MM.1S (cell line): ENCODE measurements at regions not wholly inside any gene's neighbourhood (a gene's known extent, or its start where the extent isn't known, plus 50 kb on each side); places are given as distances from the start of the nearest gene placed in this dataset.
"Not testable (repeated sequence)": the region's sequence is repeated elsewhere in the genome, so short reads cannot be mapped to it uniquely, and the experiment has no call there.

ENCODE experiments used
- DNase-seq: peaks from one replicate; pipeline ENCODE4 v3.0.0-alpha.2; 2015
- H2AFZ ChIP-seq: fragments of 300-600 bp; sonication (generic); 2 replicates; pipeline ENCODE4 v1.6.0; 2016; ENCODE audit warnings: antibody characterized with exemption, low read length
- H3F3A ChIP-seq: fragments of 300-600 bp; sonication (generic); 2 replicates; pipeline ENCODE4 v1.6.1; 2016; ENCODE audit warnings: mild to moderate bottlenecking, antibody characterized with exemption, low read length, moderate library complexity, mixed read lengths; ENCODE audit not compliant: insufficient read depth
- H3K27ac ChIP-seq: fragments of 300-600 bp; sonication (generic); 2 replicates; pipeline ENCODE4 v1.5.1; 2016; ENCODE audit warnings: mild to moderate bottlenecking, low read length
- H3K27me3 ChIP-seq: fragments of 300-600 bp; sonication (generic); replicated peaks from 2 replicates; pipeline ENCODE4 v1.6.0; 2016; ENCODE audit warnings: low read length; ENCODE audit not compliant: insufficient read depth
- H3K36me3 ChIP-seq: fragments of 300-600 bp; sonication (generic); replicated peaks from 2 replicates; pipeline ENCODE4 v1.6.1; 2016; ENCODE audit warnings: mild to moderate bottlenecking, low read length, mixed read lengths; ENCODE audit not compliant: insufficient read depth
- H3K4me1 ChIP-seq: fragments of 300-600 bp; sonication (generic); 2 replicates; pipeline ENCODE4 v1.6.1; 2016; ENCODE audit warnings: low read length, mixed read lengths
- H3K4me2 ChIP-seq: fragments of 300-600 bp; sonication (generic); 2 replicates; pipeline ENCODE4 v1.6.0; 2016; ENCODE audit warnings: low read depth, low read length
- H3K4me3 ChIP-seq: fragments of 300-600 bp; sonication (generic); 2 replicates; pipeline ENCODE4 v1.5.1; 2016; ENCODE audit warnings: low read length, mixed read lengths
- H3K79me2 ChIP-seq: fragments of 300-600 bp; sonication (generic); 2 replicates; pipeline ENCODE4 v1.6.1; 2016; ENCODE audit warnings: mixed run types, low read length, mixed read lengths
- H3K9ac ChIP-seq: fragments of 300-600 bp; sonication (generic); 2 replicates; pipeline ENCODE4 v1.6.1; 2016; ENCODE audit warnings: low read length, mixed read lengths
- H3K9me2 ChIP-seq: fragments of 300-600 bp; sonication (generic); replicated peaks from 2 replicates; pipeline ENCODE4 v1.6.1; 2016; ENCODE audit warnings: mild to moderate bottlenecking, low read length, mixed read lengths; ENCODE audit not compliant: insufficient read depth
- H3K9me3 ChIP-seq: fragments of 300-600 bp; sonication (generic); replicated peaks from 2 replicates; pipeline ENCODE4 v1.6.1; 2016; ENCODE audit warnings: mild to moderate bottlenecking, low read length, mixed read lengths; ENCODE audit not compliant: insufficient read depth
- H4K20me1 ChIP-seq: fragments of 300-600 bp; sonication (generic); 2 replicates; pipeline ENCODE4 v1.6.1; 2016; ENCODE audit warnings: mild to moderate bottlenecking, low read length, moderate library complexity, mixed read lengths; ENCODE audit not compliant: insufficient read depth

- H3K9me3 ChIP-seq, H3K9me2 ChIP-seq, H3K4me3 ChIP-seq: not testable (repeated sequence)
Measured at GRCh38 chr9:62915168-62915567, 1725.3 kb downstream of the SPATA31A7 start.

GRCh38 chr9:62915661-62916060, 1725.8 kb downstream of the SPATA31A7 start:
- not testable (repeated sequence) for H4K20me1 ChIP-seq, H3K4me3 ChIP-seq, H3K4me1 ChIP-seq, H3K9me2 ChIP-seq, H3K27me3 ChIP-seq, H3K9me3 ChIP-seq, H3K79me2 ChIP-seq, DNase-seq, H3K4me2 ChIP-seq, H3K9ac ChIP-seq, H3F3A ChIP-seq, H3K27ac ChIP-seq, H3K36me3 ChIP-seq, H2AFZ ChIP-seq

More at GRCh38 chr9:62915168-62915567, 1725.3 kb downstream of the SPATA31A7 start:
- H3K4me2 ChIP-seq, H3K9ac ChIP-seq, H2AFZ ChIP-seq, H4K20me1 ChIP-seq, H3K27ac ChIP-seq, H3K36me3 ChIP-seq, H3K4me1 ChIP-seq, H3K27me3 ChIP-seq, DNase-seq, H3K79me2 ChIP-seq, H3F3A ChIP-seq: not testable (repeated sequence)

- not testable (repeated sequence) for DNase-seq, H3K4me1 ChIP-seq
Measured at GRCh38 chr9:62918648-62919385, 1729.0 kb downstream of the SPATA31A7 start.

GRCh38 chr9:62931484-62931883, 1741.6 kb downstream of the SPATA31A7 start:
- H3K9me3 ChIP-seq, H3K79me2 ChIP-seq, H3K9me2 ChIP-seq, H3F3A ChIP-seq, H3K4me3 ChIP-seq, H2AFZ ChIP-seq, H3K27me3 ChIP-seq, H3K4me1 ChIP-seq, H3K36me3 ChIP-seq, H3K27ac ChIP-seq, DNase-seq, H3K4me2 ChIP-seq, H4K20me1 ChIP-seq, H3K9ac ChIP-seq: not testable (repeated sequence)

More at GRCh38 chr9:62918648-62919385, 1729.0 kb downstream of the SPATA31A7 start:
- not testable (repeated sequence) for H3K27me3 ChIP-seq, H3K27ac ChIP-seq, H4K20me1 ChIP-seq, H3F3A ChIP-seq, H2AFZ ChIP-seq, H3K36me3 ChIP-seq, H3K79me2 ChIP-seq, H3K4me2 ChIP-seq, H3K9me2 ChIP-seq, H3K9ac ChIP-seq, H3K9me3 ChIP-seq, H3K4me3 ChIP-seq

- not testable (repeated sequence) for H4K20me1 ChIP-seq, H3K9ac ChIP-seq, H3K27ac ChIP-seq, H3K4me2 ChIP-seq, H3K4me1 ChIP-seq, H3F3A ChIP-seq, H3K36me3 ChIP-seq, H3K9me3 ChIP-seq, H3K4me3 ChIP-seq, H3K79me2 ChIP-seq, H3K27me3 ChIP-seq, H2AFZ ChIP-seq, DNase-seq, H3K9me2 ChIP-seq
Measured at GRCh38 chr9:62952840-62953239, 1763.0 kb downstream of the SPATA31A7 start.
